GM23338 (cell line): ENCODE measurements at regions not wholly inside any gene's neighbourhood (a gene's known extent, or its start where the extent isn't known, plus 50 kb on each side); places are given as distances from the start of the nearest gene placed in this dataset.

Source experiments
- ATAC-seq: fragments of 200-7000 bp; cut with Tn5 transposase; 3 replicates; pipeline ENCODE4 v1.9.1; 2020
- DNase-seq: peaks from one replicate; pipeline ENCODE4 v3.0.0-alpha.2; 2015; ENCODE audit warnings: low spot score
- H2AFZ ChIP-seq: fragments of 200-600 bp; sonication (generic); 2 replicates; pipeline ENCODE4 v1.8.0; 2016; ENCODE audit warnings: antibody characterized with exemption, mild to moderate bottlenecking, moderate library complexity
- H3F3A ChIP-seq: fragments of 200-600 bp; sonication (generic); replicated peaks from 2 replicates; pipeline ENCODE4 v1.8.0; 2017; ENCODE audit warnings: antibody characterized with exemption, mixed run types, low read depth
- H3K27ac ChIP-seq: fragments of 200-600 bp; sonication (generic); 2 replicates; pipeline ENCODE4 v1.6.1; 2016; ENCODE audit warnings: low read depth
- H3K27me3 ChIP-seq: fragments of 200-600 bp; sonication (generic); 2 replicates; pipeline ENCODE4 v1.8.0; 2016; ENCODE audit warnings: mild to moderate bottlenecking, mixed run types, moderate library complexity; ENCODE audit not compliant: insufficient read depth
- H3K36me3 ChIP-seq: fragments of 200-600 bp; sonication (generic); 2 replicates; pipeline ENCODE4 v1.8.0; 2016; ENCODE audit warnings: mild to moderate bottlenecking; ENCODE audit not compliant: insufficient read depth
- H3K4me1 ChIP-seq: fragments of 200-600 bp; sonication (generic); 2 replicates; pipeline ENCODE4 v1.8.0; 2016; ENCODE audit warnings: mild to moderate bottlenecking, moderate library complexity; ENCODE audit not compliant: insufficient read depth
- H3K4me2 ChIP-seq: fragments of 200-600 bp; sonication (generic); 2 replicates; pipeline ENCODE4 v1.7.1; 2017; ENCODE audit warnings: mixed run types
- H3K4me3 ChIP-seq: fragments of 200-600 bp; sonication (generic); 2 replicates; pipeline ENCODE4 v1.6.1; 2016; ENCODE audit warnings: mixed run types
- H3K79me2 ChIP-seq: fragments of 200-600 bp; sonication (generic); replicated peaks from 2 replicates; pipeline ENCODE4 v1.8.0; 2017; ENCODE audit warnings: mild to moderate bottlenecking; ENCODE audit not compliant: insufficient read depth
- H3K9me2 ChIP-seq: fragments of 200-600 bp; sonication (generic); 2 replicates; pipeline ENCODE4 v1.8.0; 2017; ENCODE audit not compliant: insufficient read depth
- H4K20me1 ChIP-seq: fragments of 200-600 bp; sonication (generic); replicated peaks from 2 replicates; pipeline ENCODE4 v1.8.0; 2017; ENCODE audit warnings: mild to moderate bottlenecking; ENCODE audit not compliant: insufficient read depth
- H3K27ac Mint-ChIP-seq: 2 replicates; pipeline ENCODE4 v1.8.0; 2020; ENCODE audit warnings: inconsistent platforms, mild to moderate bottlenecking, moderate library complexity, mixed read lengths
- H3K27me3 Mint-ChIP-seq: 3 replicates; pipeline ENCODE4 v1.8.0; 2022; ENCODE audit warnings: low read depth, mild to moderate bottlenecking, moderate library complexity, mixed read lengths, inconsistent platforms; ENCODE audit not compliant: insufficient read depth, poor library complexity
- H3K36me3 Mint-ChIP-seq: 3 replicates; pipeline ENCODE4 v1.8.0; 2021; ENCODE audit warnings: low read depth, mild to moderate bottlenecking, inconsistent platforms, moderate library complexity, mixed read lengths
- H3K4me1 Mint-ChIP-seq: 3 replicates; pipeline ENCODE4 v1.8.0; 2020; ENCODE audit warnings: mild to moderate bottlenecking, inconsistent platforms, mixed read lengths
- H3K4me3 Mint-ChIP-seq: 3 replicates; pipeline ENCODE4 v1.8.0; 2021; ENCODE audit warnings: moderate library complexity, mild to moderate bottlenecking, inconsistent platforms, mixed read lengths
- H3K9me3 Mint-ChIP-seq: 3 replicates; pipeline ENCODE4 v1.8.0; 2020; ENCODE audit warnings: moderate library complexity, mild to moderate bottlenecking, inconsistent platforms, mixed read lengths
- CREB1 ChIP-seq: fragments of 250-450 bp; sonication (Bioruptor Pico); IDR thresholded peaks from 2 replicates; pipeline ENCODE4 v1.5.0; 2020; ENCODE audit warnings: low read depth, mild to moderate bottlenecking, moderate library complexity
- CTCF ChIP-seq, 2 experiments: fragments of 200-600 bp in 1 of 2; sonication (generic) in 1 of 2; conservative IDR thresholded peaks; 2 replicates each; pipeline versions ENCODE4 v1.5.1 to v1.6.1; 2016 to 2017; ENCODE audit warnings: antibody characterized with exemption in 2 of 2, low read depth in 2 of 2, mild to moderate bottlenecking in 2 of 2, moderate library complexity in 1 of 2
- ETS1 ChIP-seq: IDR thresholded peaks from 2 replicates; pipeline ENCODE4 v1.6.1; 2016; ENCODE audit warnings: antibody characterized with exemption
- EZH2 ChIP-seq: fragments of 200-600 bp; sonication (generic); IDR thresholded peaks from one replicate; pipeline ENCODE4 v1.8.0; 2017; ENCODE audit warnings: antibody characterized with exemption, mild to moderate bottlenecking, low read depth; ENCODE audit not compliant: unreplicated experiment
- EZH2phosphoT487 ChIP-seq: fragments of 200-600 bp; sonication (generic); IDR thresholded peaks from one replicate; pipeline ENCODE4 v1.8.1; 2018; ENCODE audit warnings: antibody characterized with exemption; ENCODE audit not compliant: unreplicated experiment
- JUNB ChIP-seq: IDR thresholded peaks from one replicate; pipeline ENCODE4 v1.6.1; 2016; ENCODE audit warnings: antibody characterized with exemption; ENCODE audit not compliant: unreplicated experiment
- NANOG ChIP-seq: IDR thresholded peaks from 2 replicates; pipeline ENCODE4 v1.6.1; 2016; ENCODE audit warnings: antibody characterized with exemption, borderline replicate concordance
- POLR2AphosphoS5 ChIP-seq: IDR thresholded peaks from 2 replicates; pipeline ENCODE4 v1.6.1; 2016; ENCODE audit warnings: antibody characterized with exemption, low read depth
- STAT1 ChIP-seq: IDR thresholded peaks from one replicate; pipeline ENCODE4 v1.6.1; 2016; ENCODE audit warnings: antibody characterized with exemption; ENCODE audit not compliant: unreplicated experiment
- ZNF114 ChIP-seq: fragments of 250-450 bp; sonication (Bioruptor Pico); IDR thresholded peaks from 2 replicates; pipeline ENCODE4 v1.5.0; 2020; ENCODE audit warnings: mild to moderate bottlenecking, moderate library complexity
- ZNF331 ChIP-seq: fragments of 250-450 bp; sonication (Bioruptor Pico); IDR thresholded peaks from 2 replicates; pipeline ENCODE4 v1.5.0; 2020; ENCODE audit warnings: low read depth, mild to moderate bottlenecking, moderate library complexity
- ZNF462 ChIP-seq: fragments of 250-450 bp; sonication (Bioruptor Pico); IDR thresholded peaks from 2 replicates; pipeline ENCODE4 v1.5.0; 2020; ENCODE audit warnings: mild to moderate bottlenecking, moderate library complexity

- Mint-ChIP-seq H3K4me1 (peaks cover 7% of the 10 kb centered on the region), H3K4me3 (no peak overlapping the region), H3K27me3 (peaks cover 10% of the 10 kb centered on the region), H3K27ac (no peak overlapping the region; the same call in 1 of the 2 replicates), H3K9me3 (peaks cover 17% of the 10 kb centered on the region), H3K36me3 (peaks cover 11% of the 10 kb centered on the region; the same call in 1 of the 3 replicates)
- Histone ChIP-seq H3K79me2 (no peaks in the 10 kb centered on the region), H3K27ac (no peak overlapping the region), H3K4me3 (no peak overlapping the region), H4K20me1 (no peaks in the 10 kb centered on the region), H2AFZ (no peak overlapping the region), H3F3A (no peaks in the 10 kb centered on the region), H3K4me1 (no peaks in the 10 kb centered on the region), H3K36me3 (peaks cover 5% of the 10 kb centered on the region; the same call in 1 of the 2 replicates), H3K27me3 (no peaks in the 10 kb centered on the region), H3K9me2 (peaks cover 12% of the 10 kb centered on the region; the same call in 1 of the 2 replicates), H3K4me2 (no peak overlapping the region)
- TF ChIP-seq ZNF114 (CRISPR knock-in tag) = no peak
- no peak for TF ChIP-seq EZH2
- no peak for TF ChIP-seq ETS1
- no peak for TF ChIP-seq EZH2phosphoT487
- TF ChIP-seq CREB1 = no peak
- no peak for TF ChIP-seq JUNB
- no peak for TF ChIP-seq POLR2AphosphoS5
- no peak for TF ChIP-seq NANOG
- no peak for TF ChIP-seq STAT1
- TF ChIP-seq ZNF331 = no peak
- TF ChIP-seq CTCF (conservative IDR thresholded peaks at IDR 0.05; ENCODE audit: low read depth in 2 of 2) = no peak
- TF ChIP-seq ZNF462 (CRISPR knock-in tag) = no peak
- no peak for ATAC-seq
- DNase-seq = no peak
These were observed 78.9 kb downstream of the COPS8 start for GRCh38 chr2:237164474-237165042.
